ENCODE measurements at regions not wholly inside any gene's neighbourhood (a gene's known extent, or its start where the extent isn't known, plus 50 kb on each side); places are given as distances from the start of the nearest gene placed in this dataset.

DNA sequence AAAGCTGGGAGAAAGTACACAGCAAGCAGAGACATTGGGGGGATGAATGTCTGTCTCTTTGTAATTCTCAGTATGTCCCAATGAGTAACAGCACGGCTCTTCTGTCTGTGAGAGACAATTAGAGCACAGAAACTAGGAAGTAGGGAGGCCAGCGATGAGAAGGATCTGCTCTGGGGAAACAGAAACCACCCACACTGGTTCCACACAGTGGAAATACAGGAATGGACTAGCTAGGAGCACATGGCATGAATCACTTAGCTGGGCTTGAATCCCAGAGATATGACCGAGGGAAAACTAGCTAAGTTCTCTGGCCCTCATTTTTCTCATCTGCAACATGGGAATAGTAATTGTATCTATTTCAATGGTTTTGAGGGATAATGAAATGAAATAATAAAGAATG is 895.9 kb downstream of the TLE4 start:
- no peak for DNase-seq (ENCODE audit: low spot score)

DNA sequence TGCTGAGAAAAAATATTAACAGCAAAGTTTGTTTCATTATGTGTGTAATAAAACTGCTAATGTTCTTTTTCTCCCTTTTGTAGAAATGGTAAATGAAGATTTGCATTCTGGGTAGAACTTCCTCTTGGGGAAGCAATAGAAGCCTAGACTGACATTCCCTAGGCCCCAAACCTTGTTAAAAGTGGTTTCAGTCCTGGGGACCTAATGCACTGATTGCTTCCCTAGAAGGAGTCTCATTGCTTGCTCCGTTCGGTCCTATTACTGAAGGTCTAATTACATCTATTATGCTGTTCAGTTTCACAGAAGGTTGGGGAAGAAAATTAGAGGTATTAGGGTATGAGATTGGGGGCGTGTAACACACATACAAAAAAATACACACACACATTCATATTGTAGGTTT is 893.8 kb downstream of the TLE4 start:
- no peak for DNase-seq (ENCODE audit: low spot score)

DNA sequence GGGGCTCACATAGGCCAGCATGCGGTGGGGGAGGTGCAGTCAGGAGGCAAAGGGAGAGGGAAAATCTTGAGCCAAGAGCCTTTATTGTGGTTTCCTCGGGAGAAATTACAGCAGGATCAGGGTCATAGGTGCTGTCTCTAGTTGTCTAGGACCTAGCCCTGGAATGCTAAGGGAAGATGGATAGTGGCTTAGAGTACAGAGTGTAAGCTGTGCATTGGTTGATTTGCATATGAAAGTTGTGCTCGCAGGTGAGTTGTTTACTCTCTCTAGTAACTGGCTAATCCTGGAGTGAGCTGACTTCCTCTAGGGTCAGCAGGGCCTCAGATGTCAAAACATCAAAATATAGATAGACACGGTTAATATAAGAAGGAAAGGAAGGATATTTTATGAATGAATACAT is 877.7 kb downstream of the TLE4 start:
- DNase-seq (ENCODE audit: low spot score): no peak

DNA sequence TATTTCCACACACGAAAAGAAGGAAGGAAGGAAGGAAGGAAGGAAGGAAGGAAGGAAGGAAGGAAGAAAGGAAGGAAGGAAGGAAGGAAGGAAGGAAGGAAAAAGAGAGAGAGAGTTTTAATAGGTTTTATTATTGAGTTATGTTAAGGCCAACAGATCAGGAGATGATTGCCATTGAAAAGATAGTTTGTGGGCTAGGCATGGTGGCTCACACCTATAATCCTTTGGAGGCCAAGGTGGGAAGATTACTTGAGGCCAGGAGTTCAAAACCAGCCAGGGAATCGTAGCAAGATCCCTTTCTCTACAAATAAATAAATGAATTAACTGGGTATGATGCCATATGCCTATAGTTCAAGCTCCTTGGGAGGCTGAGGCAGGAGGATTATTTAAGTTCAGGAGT is 877.2 kb downstream of the TLE4 start:
- DNase-seq (ENCODE audit: low spot score): no peak

DNA sequence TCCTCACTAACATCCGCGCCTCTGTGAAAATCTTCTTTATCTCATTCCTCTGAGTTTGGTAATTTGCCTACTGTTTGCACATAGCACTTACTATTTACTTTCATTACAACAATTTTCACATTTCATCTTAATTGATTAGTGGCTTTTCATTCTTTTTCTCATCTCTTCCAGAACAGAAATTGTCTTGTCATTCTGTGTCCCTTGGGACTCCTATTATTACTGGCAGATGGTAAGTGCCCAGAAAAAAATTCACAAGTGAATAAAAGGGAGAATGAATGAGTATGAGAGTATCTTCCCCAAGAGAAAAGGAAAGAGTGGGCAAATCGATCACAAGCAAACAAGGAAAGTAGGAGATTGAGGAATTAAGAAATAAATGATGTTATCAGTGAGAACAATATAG is 876.1 kb downstream of the TLE4 start:
- DNase-seq (ENCODE audit: low spot score): no peak

DNA sequence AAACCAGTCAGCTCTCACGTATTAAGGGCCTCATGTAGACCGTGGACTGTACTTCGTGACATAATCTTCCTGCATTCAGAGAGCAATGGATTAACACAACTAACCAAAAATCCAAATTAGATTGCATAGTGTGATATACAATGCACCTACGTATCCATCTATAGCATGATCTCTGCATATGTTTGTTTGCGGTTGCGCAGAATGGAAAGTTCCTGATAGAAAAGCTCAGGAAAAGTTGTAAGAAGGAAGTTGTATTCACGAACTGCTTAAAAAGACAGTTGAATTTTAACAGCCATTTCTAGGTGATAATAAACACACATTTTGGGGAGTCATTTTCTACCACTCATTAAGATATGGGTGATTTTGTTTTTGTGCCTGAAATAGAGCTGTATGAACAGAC is 869.0 kb downstream of the TLE4 start:
- DNase-seq (ENCODE audit: low spot score): no peak

DNA sequence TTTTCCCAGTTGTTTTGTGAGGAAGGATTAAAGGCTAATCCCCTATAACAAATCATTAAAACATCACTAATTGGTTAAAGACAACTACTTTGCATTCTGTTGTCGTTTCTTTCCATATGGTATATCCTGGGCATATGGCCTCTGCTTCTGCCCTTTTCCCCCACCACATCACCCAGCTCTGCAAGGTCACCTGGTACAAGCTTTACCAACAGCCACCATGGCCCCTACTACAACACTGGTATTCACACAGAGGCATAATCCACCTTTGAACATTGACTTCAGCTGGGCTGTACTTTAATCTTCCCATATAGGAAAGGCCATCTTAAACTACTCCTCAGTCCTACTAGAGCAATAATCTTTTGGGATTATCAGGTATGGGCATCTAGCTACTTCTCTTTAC is 866.1 kb downstream of the TLE4 start:
- DNase-seq (ENCODE audit: low spot score): no peak

DNA sequence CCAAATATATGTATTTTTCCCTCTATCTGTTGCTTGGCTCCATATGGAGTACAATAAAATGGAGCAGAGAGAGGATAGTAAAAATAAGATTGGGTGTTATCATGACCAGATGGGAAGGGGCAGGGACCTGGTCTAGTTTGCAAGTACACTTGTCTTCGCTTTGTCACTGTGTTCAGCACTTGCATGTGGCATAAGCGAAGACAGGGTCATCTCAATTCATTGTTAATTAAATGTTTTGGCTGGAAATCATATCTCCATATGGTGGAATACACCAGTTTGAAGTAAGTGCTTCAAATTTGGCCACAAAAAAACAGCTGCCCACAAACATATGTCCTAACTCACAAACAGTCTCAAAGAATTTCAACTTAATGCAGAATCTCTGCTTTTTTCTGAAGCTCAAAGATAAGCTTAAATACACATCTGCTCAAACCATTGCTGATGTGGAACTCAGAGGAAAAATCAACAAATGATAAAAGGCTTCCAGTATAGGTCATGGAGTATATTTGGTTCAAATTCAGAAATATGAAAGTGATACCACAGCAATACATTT is 865.4 kb downstream of the TLE4 start:
- DNase-seq (ENCODE audit: low spot score): no peak

DNA sequence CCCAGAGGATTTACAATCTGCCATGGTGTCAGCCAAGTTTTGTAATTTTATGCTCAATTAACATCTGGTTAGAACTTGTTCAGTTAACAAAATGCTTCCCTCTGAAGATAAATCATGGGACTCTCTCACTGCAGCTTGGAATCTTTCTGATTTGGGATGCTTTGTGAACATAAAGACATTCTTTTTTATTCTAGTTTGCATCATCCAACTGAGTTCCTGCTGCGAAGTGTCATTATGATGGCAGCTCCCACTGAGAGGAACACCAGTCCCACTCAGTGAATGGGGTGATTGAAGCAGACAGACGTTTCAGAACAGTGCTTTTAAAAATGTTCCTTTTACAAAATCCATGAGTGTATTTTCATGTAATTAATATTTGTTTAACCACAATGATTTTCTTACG is 863.8 kb downstream of the TLE4 start:
- DNase-seq (ENCODE audit: low spot score): peak; percentile 42

DNA sequence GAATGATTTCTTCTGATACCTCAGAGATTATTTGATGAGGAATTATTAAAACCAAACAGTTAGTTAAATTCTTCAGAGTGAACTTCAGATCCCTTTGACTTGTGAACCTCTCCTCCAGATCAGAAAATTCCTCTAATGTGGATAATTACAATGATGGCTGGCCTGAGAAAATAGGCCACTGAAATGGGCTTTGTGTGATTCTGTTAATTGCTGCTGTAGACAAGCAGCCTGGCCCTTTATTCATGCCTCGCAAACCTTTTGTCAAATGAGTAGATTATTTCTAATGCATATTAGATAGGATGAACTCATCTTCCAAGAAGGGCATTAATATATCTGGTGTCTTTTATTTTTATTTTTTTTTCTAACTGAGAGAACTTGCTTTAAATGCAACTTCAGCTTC is 855.2 kb downstream of the TLE4 start:
- no peak for DNase-seq (ENCODE audit: low spot score)

DNA sequence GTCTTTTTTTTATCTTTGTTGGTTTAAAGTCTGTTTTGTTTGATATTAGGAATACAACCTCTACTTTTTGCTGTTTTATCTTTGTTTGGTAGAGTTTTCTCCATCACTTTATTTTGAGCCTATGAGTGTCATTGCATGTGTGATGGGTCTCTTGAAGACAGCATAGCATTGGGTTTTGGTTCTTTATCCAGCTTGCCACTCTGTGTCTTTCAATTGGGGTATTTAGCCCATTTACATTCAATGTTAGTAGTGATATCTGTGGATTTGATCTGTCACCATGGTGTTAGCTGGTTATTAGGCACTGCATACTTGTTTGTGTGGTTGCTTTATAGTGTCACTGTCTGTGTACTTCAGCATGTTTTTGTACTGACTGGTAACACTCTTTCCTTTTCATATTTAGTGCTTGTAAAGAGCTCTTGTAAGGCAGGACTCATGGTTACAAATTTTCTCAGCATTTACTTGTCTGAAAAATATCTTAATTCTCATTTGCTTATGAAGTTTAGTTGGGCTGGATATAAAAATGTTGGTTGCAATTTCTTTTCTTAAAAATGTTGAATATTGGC is 845.5 kb downstream of the TLE4 start:
- no peak for DNase-seq (ENCODE audit: low spot score)

DNA sequence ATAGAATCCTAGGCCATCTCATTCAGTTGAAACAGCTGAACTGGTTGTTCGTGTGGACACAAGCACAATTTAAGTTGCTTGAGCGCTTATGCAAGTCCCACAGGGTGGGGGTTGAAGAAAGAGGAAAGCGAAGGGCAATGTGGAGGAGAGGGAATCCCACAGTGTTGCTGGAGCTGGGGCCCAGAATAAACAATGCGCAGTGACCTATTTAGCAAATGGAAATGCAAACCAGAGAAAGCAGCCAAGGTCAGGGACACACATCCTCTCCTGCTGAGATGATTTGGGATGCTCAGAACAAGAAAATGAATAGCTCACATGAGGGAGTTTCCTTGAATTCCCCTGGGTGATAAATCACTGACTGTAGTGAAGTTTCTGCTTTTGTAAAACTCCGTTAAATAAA is 838.3 kb downstream of the TLE4 start:
- DNase-seq (ENCODE audit: low spot score): peak; percentile 47

DNA sequence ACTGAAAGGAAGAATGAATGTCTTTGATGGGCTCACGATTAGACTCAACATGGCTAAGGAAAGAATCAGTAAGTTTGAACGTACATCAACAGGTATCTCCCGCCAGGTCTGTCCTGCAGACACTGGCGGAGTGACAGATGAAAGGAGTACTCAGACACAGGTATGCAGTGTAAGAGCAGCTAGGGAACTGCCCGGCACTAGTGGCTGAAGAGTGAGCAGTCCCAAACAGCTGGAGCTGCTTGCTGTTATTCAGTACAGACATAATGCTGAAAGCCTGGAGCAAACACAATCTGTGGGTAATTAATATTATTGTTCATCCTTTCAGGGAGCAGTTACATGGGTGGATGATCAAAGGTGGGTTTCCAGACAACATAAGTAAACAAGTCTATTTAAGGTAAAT is 835.5 kb downstream of the TLE4 start:
- DNase-seq (ENCODE audit: low spot score): no peak

DNA sequence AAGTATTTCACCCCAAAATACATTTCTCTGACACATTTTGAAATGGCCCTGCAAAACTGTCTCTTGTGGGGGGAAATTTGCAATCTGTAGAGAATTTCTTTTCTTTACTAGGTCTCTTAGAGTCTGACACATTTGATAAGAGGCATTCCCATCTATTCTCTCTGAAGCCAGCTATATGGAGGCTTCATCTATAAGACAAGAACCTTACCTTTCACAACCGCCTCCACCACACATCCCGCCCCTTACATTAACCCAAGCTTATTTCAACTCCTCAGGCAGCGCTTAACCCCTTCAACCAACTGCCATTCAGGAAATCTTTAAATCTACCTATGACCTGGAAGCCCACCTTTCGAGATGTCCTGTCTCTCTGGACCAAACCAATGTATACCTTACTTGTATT is 829.5 kb downstream of the TLE4 start:
- DNase-seq (ENCODE audit: low spot score): no peak

DNA sequence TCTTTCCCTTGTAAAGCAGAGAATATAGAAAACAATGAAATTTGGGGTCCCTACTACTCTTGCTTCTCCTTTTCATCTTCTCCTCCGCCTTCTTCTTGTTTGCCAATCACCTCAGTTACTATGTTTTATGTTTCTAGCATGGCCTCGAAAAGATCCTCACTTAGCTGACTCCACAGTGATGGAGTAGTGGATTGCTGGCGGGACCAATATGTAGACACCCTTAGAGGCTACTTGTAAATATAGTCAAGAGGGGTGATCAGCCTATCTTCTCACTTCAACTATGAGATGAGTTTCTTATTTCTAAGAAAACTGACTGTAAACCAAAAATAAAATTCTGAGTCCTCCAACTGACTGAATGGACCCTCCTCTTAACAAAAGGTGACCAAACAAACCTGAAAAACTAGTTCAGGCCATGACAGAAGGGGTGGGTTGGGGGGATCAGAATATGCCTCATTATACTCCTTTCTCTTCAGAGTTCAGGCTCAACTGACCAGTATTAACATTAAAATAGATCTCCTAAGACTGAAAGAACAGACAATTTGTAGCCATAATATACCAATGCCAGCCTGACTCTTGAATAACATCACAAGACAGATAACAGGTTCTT is 829.0 kb downstream of the TLE4 start:
- DNase-seq (ENCODE audit: low spot score): no peak

DNA sequence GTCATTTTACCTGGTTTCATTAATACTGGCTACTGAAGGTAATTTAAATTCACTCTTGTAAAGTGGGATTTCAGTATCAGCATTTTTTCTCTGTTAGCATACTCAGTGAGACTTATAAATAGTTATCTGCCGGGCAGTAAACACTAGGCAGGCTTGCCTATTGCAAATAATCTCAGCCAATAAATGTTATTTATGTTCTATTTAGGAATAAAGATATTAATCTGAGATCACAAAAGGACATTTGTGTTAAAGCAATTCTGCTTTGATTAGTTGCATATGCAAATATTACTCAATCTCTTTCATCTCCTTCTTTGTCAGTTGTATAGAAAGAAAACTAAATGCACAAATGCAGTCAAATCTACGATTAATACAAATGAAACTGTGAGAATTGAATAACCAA is 827.8 kb downstream of the TLE4 start:
- no peak for DNase-seq (ENCODE audit: low spot score)

DNA sequence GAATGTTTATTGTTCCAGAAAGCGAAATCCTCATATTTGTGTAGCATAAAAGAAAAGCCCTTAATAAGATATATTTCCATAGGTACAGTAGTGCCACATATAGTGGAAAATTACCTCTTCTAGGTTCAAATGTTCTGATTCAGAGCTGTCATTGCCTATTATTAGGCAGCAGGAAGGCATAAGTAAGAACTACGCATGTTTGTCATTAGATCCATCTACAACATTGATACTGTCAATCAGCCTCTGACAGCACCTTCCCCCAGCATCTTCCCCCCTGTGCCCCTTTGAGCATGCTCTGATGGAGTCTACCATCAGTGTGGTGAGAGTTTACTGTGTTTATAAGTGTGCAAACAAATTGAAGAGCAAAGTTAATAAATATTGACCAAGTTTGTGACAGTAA is 816.1 kb downstream of the TLE4 start:
- DNase-seq (ENCODE audit: low spot score): no peak

DNA sequence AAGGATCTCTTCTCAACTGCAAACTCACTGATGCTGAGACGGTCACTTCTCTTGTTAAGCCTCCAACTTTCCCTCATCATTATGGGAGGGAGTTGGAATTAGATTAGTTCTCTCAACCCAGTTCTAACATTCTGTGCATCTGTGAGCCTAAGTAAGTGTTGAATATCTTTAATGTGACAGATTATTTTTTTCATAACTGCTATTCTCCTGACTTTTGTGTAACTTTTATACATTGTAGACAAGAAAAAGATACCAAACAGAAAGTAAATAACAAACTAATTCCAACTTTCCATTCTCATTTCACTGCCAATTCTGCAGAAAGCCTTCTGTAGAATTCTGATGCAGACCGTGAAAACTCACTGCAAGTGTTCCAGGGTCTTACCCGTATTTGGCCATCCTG is 813.5 kb downstream of the TLE4 start:
- no peak for DNase-seq (ENCODE audit: low spot score)

DNA sequence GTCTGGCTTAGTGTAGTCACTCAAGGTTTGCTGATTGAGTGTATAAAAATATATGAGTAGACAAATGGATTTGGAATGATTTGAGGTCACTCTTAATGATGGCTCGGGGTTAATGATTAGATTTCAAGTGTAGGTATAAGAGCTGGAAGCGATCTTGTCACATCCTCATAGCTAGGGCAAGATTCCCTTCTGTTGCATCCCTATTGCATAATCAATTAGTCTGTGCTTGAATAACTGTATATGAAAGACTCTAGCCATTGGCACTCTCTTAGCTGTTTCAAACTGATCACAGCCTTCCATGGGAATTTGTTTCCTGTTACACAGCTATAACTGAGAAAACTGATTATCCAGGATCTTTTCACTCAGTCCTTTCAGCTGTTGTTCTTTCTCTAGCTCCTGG is 811.6 kb downstream of the TLE4 start:
- DNase-seq (ENCODE audit: low spot score): no peak

DNA sequence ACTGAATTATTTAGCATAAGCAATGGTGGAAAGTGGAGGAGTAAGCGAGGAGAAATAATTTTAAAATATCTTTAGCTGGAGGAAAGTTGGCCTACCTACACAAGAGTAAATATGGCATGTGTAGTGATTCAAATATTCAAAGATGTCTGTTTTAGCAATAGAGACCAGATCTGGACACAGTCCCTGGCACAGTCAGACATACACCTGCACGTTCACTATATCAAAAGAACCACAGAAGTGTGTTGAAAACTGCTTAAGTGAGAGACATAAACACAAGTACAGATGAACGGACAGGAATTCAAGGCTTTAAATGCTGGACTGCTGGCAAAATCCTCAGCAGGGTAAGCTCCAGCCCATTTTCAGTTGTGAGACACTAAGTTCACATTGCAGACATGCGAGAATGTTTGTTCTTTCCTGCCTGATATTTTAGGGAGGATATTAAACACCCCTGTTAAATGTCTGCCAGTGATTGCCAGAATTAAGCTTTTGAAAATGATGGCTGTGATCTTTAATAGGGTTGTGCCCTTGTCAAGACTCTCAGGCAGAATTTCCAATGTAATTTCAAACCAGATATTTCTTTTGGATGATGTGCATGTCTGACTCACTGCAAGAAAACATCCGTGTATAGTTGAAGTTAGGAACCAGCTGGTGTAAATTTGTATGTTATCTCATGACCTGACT is 810.6 kb downstream of the TLE4 start:
- DNase-seq (ENCODE audit: low spot score): peak; percentile 52

DNA sequence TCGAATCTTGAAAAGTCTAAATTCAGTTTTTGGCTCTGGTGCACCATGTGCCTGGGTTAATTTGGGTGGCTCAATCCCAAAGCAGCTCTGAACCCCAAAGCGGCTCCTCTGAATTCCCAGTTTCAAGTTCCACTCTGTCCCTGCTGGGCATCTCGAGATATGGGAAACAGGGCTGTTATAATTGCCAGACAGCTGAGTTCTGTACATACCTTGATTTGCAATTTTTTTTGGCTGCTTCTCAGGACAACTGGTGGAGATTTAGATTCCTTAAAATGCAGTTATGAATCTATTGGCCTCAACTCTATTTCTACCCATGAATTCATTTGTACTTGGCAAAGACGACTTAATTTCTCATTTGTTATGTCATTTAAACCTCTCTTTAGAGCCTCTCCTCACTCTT is 808.5 kb downstream of the TLE4 start:
- no peak for DNase-seq (ENCODE audit: low spot score)

DNA sequence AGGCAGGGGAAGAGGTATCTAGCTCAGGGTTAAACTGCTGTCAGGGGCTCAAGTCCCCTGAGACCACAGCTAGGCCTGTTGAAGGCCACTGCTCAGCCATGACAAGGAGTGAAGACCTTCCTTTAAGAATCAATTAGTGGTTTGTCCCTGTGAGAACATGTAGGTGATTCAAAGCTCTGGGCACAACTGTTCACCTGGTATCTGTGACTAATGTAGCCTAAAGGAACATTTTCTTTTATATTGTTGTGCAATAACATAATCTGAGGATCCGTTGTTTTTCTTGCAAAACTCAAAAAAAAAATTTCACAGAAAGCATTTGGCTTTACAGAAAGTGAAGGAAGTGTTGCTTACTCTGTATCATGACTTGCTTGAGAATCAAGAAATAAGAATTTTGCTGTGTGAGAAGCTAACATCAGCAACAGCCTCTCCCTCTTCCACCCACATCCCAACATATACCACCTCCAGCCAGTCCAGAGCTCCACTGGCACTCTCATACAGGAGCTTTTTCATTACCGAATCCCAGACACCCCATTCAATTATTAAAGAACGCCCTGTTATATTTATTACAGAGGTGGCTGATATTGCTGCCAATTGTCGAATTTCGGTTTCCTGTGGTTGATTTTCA is 807.0 kb downstream of the TLE4 start:
- DNase-seq (ENCODE audit: low spot score): no peak

DNA sequence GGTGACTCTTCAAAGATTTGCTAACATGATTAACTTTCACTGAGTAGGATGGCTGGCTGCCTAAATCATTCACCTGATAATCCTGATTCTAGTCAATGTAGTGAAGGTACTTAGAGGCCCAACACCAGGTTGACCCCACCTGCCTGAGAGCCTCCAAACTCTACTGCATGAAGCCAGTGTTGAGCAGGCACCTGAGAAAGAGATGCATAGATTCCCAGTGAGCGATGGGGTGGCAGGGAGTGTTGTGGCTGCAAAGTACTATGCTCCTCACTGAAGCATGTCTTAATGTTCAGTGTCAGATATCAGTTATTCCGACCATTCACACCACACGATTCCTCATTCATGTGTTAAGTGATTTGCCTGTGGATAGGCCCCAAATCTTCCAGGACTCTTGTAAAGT is 804.4 kb downstream of the TLE4 start:
- DNase-seq (ENCODE audit: low spot score): no peak
